ENCODE measurements at regions not wholly inside any gene's neighbourhood (a gene's known extent, or its start where the extent isn't known, plus 50 kb on each side); places are given as distances from the start of the nearest gene placed in this dataset.

DNA sequence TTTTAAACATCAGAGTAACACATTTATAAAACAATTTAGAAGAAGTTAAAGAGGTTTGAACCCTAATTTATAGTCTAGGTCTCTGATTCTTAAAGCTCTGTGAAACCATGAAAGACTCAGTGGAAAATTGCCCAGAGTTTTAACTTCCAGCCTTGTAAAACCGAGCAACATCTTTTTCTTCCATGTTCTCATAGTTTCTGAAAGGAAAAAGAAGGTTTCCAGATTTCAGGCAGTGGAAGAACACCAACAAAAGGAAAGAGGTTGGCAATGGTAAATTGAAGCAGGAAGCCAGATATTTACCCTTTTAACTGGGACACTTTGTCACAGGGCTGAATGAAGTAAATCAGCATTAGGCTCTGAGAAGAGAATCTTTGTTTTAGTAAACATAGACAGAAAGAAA lies 1999.3 kb downstream of the MAT2B start:
- DNase-seq (ENCODE audit: low spot score) (no peak), ATAC-seq (no peak), FAIRE-seq (no peak)
- no peak overlapping the region for H3K9ac ChIP-seq (ENCODE audit: insufficient read depth, low read depth, low read length)
- H3K9me3 ChIP-seq (ENCODE audit: low read length): peaks cover 81% of the 10 kb centered on the region
- ChIA-PET POLR2A (no interaction called here), CTCF (ENCODE audit: low intra/inter-chr PET ratio, low total read pairs) (no interaction called here)
- no peaks in the 10 kb centered on the region for H3K27me3 ChIP-seq (ENCODE audit: control insufficient read depth in 1 of 2, insufficient read depth in 2 of 2, low read length in 2 of 2)
- intact Hi-C loops (cut with micrococcal nuclease; ENCODE audit: unreplicated experiment): no loop called here
- no peak for TF ChIP-seq ZFY (CRISPR knock-in tag; IDR thresholded peaks at IDR 0.05)
- TF ChIP-seq PRMT3 (CRISPR knock-in tag; IDR thresholded peaks at IDR 0.05; ENCODE audit: borderline replicate concordance, low read depth): no peak
- TF ChIP-seq, protein P1, sequence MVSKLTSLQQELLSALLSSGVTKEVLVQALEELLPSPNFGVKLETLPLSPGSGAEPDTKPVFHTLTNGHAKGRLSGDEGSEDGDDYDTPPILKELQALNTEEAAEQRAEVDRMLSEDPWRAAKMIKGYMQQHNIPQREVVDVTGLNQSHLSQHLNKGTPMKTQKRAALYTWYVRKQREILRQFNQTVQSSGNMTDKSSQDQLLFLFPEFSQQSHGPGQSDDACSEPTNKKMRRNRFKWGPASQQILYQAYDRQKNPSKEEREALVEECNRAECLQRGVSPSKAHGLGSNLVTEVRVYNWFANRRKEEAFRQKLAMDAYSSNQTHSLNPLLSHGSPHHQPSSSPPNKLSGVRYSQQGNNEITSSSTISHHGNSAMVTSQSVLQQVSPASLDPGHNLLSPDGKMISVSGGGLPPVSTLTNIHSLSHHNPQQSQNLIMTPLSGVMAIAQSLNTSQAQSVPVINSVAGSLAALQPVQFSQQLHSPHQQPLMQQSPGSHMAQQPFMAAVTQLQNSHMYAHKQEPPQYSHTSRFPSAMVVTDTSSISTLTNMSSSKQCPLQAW (CRISPR knock-in tag; IDR thresholded peaks at IDR 0.05): no peak
- no peak for TF ChIP-seq ELF1 (CRISPR knock-in tag; IDR thresholded peaks at IDR 0.05)
- no peak for TF ChIP-seq TBX2 (CRISPR knock-in tag; IDR thresholded peaks at IDR 0.05; ENCODE audit: borderline replicate concordance)
- TF ChIP-seq ZSCAN12 (CRISPR knock-in tag; IDR thresholded peaks at IDR 0.05): no peak
- no peaks in the 10 kb centered on the region for H3K36me3 ChIP-seq (replicated peaks in 1 of 2; ENCODE audit: control insufficient read depth in 1 of 2, insufficient read depth in 2 of 2, low read length in 2 of 2)
- no peaks in the 10 kb centered on the region for H3K79me2 ChIP-seq (ENCODE audit: insufficient read depth, low read length)
- no TSS peak for BruUV-seq (replicated peaks)
- H3K4me1 ChIP-seq (ENCODE audit: insufficient read depth, low read length): no peaks in the 10 kb centered on the region
- no peak overlapping the region for H3K27ac ChIP-seq (ENCODE audit: extremely low read length, insufficient read depth, low read length)
- H3K4me3 ChIP-seq (replicated peaks in 1 of 3; ENCODE audit: insufficient read depth in 1 of 3, low read depth in 2 of 3, low read length in 3 of 3): no peak overlapping the region
- in situ Hi-C loops (cut with HindIII; ENCODE audit: extremely low pct_ligation_motif_present, low pct_unique_long_range_greater_than_20kb): no loop called here
- no peak overlapping the region for H3K4me2 ChIP-seq (ENCODE audit: low read depth, low read length)
- H4K20me1 ChIP-seq (ENCODE audit: insufficient read depth, low read length): no peaks in the 10 kb centered on the region
- WGBS (ENCODE audit: low lambda C conversion rate): 0% methylated on average over 1 of the region's 1 CpG
- no peak overlapping the region for H2AFZ ChIP-seq (ENCODE audit: low read length)

DNA sequence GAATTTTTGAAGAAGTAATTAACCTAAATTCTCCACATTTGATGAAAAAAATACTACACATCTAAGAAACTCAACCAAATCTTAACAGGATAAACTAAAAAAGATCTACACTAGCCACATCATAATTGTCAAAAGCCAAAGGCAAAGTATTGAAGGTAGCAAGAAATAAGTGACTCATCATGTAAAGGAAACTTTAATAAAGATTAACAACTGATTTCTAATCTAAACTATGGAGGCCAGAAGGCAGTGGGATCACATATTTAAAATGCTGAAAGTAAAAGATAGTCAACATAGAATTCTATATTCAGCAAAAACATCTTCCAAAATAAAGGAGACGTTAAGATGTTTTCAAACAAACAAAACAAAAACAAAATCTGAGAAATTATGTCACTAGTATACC lies 2002.9 kb downstream of the MAT2B start:
- POLR2A ChIA-PET: no interaction called here
- Histone ChIP-seq H3K79me2 (ENCODE audit: insufficient read depth, low read length) (no peaks in the 10 kb centered on the region), H3K27ac (ENCODE audit: extremely low read length, insufficient read depth, low read length) (no peak overlapping the region), H3K27me3 (ENCODE audit: control insufficient read depth in 1 of 2, insufficient read depth in 2 of 2, low read length in 2 of 2) (no peaks in the 10 kb centered on the region), H3K4me1 (ENCODE audit: insufficient read depth, low read length) (no peaks in the 10 kb centered on the region), H3K9ac (ENCODE audit: insufficient read depth, low read depth, low read length) (no peak overlapping the region), H3K4me2 (ENCODE audit: low read depth, low read length) (no peak overlapping the region), H3K9me3 (ENCODE audit: low read length) (peaks cover 89% of the 10 kb centered on the region), H2AFZ (ENCODE audit: low read length) (no peak overlapping the region), H3K36me3 (replicated peaks in 1 of 2; ENCODE audit: control insufficient read depth in 1 of 2, insufficient read depth in 2 of 2, low read length in 2 of 2) (no peaks in the 10 kb centered on the region), H4K20me1 (ENCODE audit: insufficient read depth, low read length) (no peaks in the 10 kb centered on the region), H3K4me3 (replicated peaks in 1 of 3; ENCODE audit: insufficient read depth in 1 of 3, low read depth in 2 of 3, low read length in 3 of 3) (no peak overlapping the region)
- in situ Hi-C loops (cut with HindIII; ENCODE audit: extremely low pct_ligation_motif_present, low pct_unique_long_range_greater_than_20kb) (no loop called here), intact Hi-C loops (cut with micrococcal nuclease; ENCODE audit: unreplicated experiment) (no loop called here)
- ATAC-seq: no peak
- DNase-seq (ENCODE audit: low spot score): no peak
- no peak for FAIRE-seq
- no TSS peak for BruUV-seq (replicated peaks)
- peak; percentile 91 for TF ChIP-seq ZNF317 (CRISPR knock-in tag; IDR thresholded peaks at IDR 0.05)
- TF ChIP-seq, protein P2, sequence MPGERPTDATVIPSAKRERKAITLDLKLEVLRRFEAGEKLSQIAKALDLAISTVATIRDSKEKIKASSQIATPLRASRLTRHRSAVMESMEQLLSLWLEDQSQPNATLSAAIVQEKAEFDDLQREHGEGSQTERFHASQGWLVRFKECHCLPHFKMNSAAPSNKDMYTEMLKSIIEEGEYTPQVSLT (CRISPR knock-in tag; IDR thresholded peaks at IDR 0.05; ENCODE audit: borderline replicate concordance, low read depth): no peak
- TF ChIP-seq, protein P3, sequence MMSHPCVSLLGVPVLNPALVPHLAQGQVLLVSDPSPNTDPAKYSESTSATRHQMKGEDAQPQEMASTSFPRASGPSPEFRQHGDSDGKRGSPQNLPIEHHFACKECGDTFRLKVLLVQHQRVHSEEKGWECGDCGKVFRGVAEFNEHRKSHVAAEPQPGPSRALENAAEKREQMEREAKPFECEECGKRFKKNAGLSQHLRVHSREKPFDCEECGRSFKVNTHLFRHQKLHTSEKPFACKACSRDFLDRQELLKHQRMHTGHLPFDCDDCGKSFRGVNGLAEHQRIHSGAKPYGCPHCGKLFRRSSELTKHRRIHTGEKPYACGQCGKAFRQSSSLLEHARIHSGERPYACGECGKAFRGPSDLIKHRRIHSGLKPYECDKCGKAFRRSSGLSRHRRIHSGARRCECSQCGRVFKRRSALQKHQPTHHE (CRISPR knock-in tag; IDR thresholded peaks at IDR 0.05; ENCODE audit: borderline replicate concordance): no peak
- no peak for TF ChIP-seq ZNF354B (CRISPR knock-in tag; IDR thresholded peaks at IDR 0.05)
- TF ChIP-seq, protein P4, sequence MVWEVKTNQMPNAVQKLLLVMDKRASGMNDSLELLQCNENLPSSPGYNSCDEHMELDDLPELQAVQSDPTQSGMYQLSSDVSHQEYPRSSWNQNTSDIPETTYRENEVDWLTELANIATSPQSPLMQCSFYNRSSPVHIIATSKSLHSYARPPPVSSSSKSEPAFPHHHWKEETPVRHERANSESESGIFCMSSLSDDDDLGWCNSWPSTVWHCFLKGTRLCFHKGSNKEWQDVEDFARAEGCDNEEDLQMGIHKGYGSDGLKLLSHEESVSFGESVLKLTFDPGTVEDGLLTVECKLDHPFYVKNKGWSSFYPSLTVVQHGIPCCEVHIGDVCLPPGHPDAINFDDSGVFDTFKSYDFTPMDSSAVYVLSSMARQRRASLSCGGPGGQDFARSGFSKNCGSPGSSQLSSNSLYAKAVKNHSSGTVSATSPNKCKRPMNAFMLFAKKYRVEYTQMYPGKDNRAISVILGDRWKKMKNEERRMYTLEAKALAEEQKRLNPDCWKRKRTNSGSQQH (CRISPR knock-in tag; IDR thresholded peaks at IDR 0.05; ENCODE audit: low read depth): no peak
- CTCF ChIA-PET (ENCODE audit: low intra/inter-chr PET ratio, low total read pairs): no interaction called here
- WGBS (ENCODE audit: low lambda C conversion rate): 0% methylated on average over 1 of the region's 1 CpG
